Vagina (tissue), 2 donors: ENCODE measurements at regions not wholly inside any gene's neighbourhood (a gene's known extent, or its start where the extent isn't known, plus 50 kb on each side); places are given as distances from the start of the nearest gene placed in this dataset.
A peak's percentile ranks its signal among the peaks of the same experiment; 100 is the strongest.

Source experiments
- DNase-seq, 2 donors: peaks; one replicate each; pipeline ENCODE4 v3.0.0-alpha.2; 2017; ENCODE audit errors: extremely low spot score in 2 of 2
- H3K27ac ChIP-seq: fragments of 200-600 bp; sonication (generic); one replicate; pipeline ENCODE4 v1.5.1; 2019
- H3K27me3 ChIP-seq: fragments of 200-600 bp; sonication (generic); one replicate; pipeline ENCODE4 v1.5.1; 2019
- H3K36me3 ChIP-seq, 2 donors: fragments of 200-600 bp; sonication (generic); one replicate each; pipeline ENCODE4 v1.5.1; 2017 to 2019
- H3K4me1 ChIP-seq: fragments of 200-600 bp; sonication (generic); one replicate; pipeline ENCODE4 v1.5.1; 2019
- H3K4me3 ChIP-seq, 2 donors: fragments of 200-600 bp; sonication (generic); 1 replicate in 1 of 2; 2 replicates in 1 of 2; pipeline ENCODE4 v1.5.1; 2016 to 2019
- H3K9me3 ChIP-seq: fragments of 200-600 bp; sonication (generic); one replicate; pipeline ENCODE4 v1.5.1; 2019
- POLR2A ChIP-seq, 2 donors: fragments of 450-650 bp; IDR thresholded peaks; one replicate each; pipeline ENCODE4 v1.6.1; 2017; ENCODE audit warnings: antibody characterized with exemption in 2 of 2, mild to moderate bottlenecking in 2 of 2, moderate library complexity in 2 of 2
- POLR2AphosphoS5 ChIP-seq, 2 donors: sonication (generic); formaldehyde crosslinking; IDR thresholded peaks; one replicate each; pipeline ENCODE4 v1.9.0; 2017; ENCODE audit warnings: antibody characterized with exemption in 2 of 2, mild to moderate bottlenecking in 2 of 2, low read depth in 1 of 2; ENCODE audit not compliant: insufficient read depth in 1 of 2
- intact Hi-C: fragments of 100-400 bp; cut with DNase I; formaldehyde crosslinking; loops from one replicate; pipeline ENCODE4 v1.15.1; 2023
- TF ChIP-seq, protein P1 (sequence below), 3 experiments: fragments of 450-650 bp in 2 of 3; fragments of 200-600 bp in 1 of 3; sonication (generic) in 1 of 3; IDR thresholded peaks; one replicate each; pipeline ENCODE4 v1.5.1; 2017 to 2019; ENCODE audit warnings: antibody characterized with exemption in 3 of 3, mild to moderate bottlenecking in 2 of 3, moderate library complexity in 2 of 3

DNA sequence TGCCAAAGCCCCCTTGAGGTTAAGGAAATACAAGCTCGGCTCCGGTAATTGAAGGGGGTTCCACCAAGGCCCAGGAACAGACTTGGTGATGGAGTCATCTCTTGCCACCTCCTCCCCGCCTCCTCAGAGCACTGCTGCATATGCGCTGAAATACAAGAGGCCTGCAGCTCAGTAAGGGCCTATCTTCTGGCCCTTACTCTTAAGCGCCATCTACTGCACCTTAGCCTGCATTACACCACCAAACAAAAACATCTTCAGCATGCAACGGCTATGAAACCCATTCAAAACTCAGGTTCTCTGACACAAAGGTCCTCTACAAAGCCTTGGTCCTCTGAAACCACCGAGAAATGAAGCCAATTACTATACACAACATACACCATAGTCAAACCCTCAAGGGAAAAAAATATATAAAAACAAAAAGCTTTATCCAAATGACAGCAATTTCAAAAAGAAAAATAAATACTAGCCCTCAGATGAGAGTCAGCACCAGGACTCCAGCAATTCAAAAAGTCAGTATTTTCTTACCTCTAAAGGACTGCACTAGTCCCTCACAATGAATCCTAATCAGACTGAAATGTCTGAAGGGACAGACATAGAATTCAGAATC lies 176.8 kb upstream of the TBX20 start:
- H3K36me3 ChIP-seq: no peaks in the 10 kb centered on the region
- TF ChIP-seq POLR2AphosphoS5 (IDR thresholded peaks at IDR 0.05; ENCODE audit: insufficient read depth in 1 of 2, low read depth in 1 of 2): no peak
- TF ChIP-seq, protein P1, sequence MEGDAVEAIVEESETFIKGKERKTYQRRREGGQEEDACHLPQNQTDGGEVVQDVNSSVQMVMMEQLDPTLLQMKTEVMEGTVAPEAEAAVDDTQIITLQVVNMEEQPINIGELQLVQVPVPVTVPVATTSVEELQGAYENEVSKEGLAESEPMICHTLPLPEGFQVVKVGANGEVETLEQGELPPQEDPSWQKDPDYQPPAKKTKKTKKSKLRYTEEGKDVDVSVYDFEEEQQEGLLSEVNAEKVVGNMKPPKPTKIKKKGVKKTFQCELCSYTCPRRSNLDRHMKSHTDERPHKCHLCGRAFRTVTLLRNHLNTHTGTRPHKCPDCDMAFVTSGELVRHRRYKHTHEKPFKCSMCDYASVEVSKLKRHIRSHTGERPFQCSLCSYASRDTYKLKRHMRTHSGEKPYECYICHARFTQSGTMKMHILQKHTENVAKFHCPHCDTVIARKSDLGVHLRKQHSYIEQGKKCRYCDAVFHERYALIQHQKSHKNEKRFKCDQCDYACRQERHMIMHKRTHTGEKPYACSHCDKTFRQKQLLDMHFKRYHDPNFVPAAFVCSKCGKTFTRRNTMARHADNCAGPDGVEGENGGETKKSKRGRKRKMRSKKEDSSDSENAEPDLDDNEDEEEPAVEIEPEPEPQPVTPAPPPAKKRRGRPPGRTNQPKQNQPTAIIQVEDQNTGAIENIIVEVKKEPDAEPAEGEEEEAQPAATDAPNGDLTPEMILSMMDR (IDR thresholded peaks at IDR 0.05): no peak
- TF ChIP-seq POLR2A (IDR thresholded peaks at IDR 0.05): no peak
- intact Hi-C loops: no loop called here

DNA sequence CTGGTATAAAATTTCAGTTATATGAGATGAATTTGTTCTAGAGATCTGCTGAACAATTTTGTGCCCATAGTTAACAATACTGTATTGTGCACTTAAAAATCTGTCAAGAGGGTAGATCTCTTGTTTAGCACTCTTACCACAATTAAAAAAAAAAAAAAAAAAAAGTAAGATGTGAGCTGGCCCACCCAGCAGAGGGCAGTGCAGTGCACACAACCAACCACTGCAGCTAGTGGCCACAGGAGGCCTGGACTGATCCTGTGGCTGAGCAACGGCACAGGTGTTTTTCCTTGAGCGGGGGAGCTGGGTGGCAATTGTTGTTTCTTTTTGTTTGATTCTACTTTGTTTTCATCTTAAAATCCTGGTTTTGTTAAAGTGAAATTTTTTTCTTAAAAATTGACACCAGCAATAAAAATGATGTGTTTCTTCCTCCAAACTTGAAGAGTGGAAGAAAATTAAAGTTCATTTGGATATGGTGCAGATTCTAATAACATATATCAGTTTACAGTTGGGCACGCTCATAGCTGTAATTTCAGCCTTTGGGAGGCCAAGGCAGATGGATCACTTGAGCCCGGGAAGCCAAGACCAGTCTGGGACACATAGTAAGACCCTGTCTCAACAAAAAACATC lies 171.1 kb upstream of the TBX20 start:
- TF ChIP-seq, protein P1 (IDR thresholded peaks at IDR 0.05): peak in 2 of 3 experiments; percentile 27 to 42
- no peak for TF ChIP-seq POLR2A (IDR thresholded peaks at IDR 0.05)
- TF ChIP-seq POLR2AphosphoS5 (IDR thresholded peaks at IDR 0.05; ENCODE audit: insufficient read depth in 1 of 2, low read depth in 1 of 2): no peak
- intact Hi-C loops: no loop called here
- no peak for DNase-seq

More for the DNA sequence above, 176.8 kb upstream of the TBX20 start:
- Histone ChIP-seq H3K4me3 (no peak overlapping the region), H3K4me1 (no peaks in the 10 kb centered on the region), H3K27ac (no peak overlapping the region), H3K27me3 (no peaks in the 10 kb centered on the region), H3K9me3 (no peaks in the 10 kb centered on the region)
- DNase-seq: no peak

DNA sequence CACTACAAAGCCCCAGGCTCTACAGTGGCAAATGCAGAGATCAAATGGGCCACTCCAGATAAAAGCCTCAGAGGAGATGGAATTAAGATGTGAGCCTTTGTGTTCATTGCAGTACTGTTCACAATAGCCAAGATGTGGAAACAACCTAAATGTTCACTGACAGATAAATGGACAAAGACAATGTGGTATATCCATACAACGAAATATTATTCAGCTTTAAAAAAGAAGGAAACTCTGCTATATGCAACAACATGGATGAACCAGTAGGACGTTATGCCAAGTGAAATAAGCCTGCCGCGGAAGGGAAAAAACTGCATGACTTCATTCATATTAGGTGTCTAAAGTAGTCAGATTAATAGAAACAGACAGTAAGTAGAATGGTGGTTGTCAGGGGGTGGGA lies 170.5 kb upstream of the TBX20 start:
- intact Hi-C loops: no loop called here
- H3K27me3 ChIP-seq: no peaks in the 10 kb centered on the region
- DNase-seq: no peak
- no peaks in the 10 kb centered on the region for H3K9me3 ChIP-seq
- no peaks in the 10 kb centered on the region for H3K36me3 ChIP-seq
- H3K4me1 ChIP-seq: no peaks in the 10 kb centered on the region
- no peak for TF ChIP-seq POLR2AphosphoS5 (IDR thresholded peaks at IDR 0.05; ENCODE audit: insufficient read depth in 1 of 2, low read depth in 1 of 2)
- TF ChIP-seq POLR2A (IDR thresholded peaks at IDR 0.05): no peak
- TF ChIP-seq, protein P1 (IDR thresholded peaks at IDR 0.05): no peak
- H3K4me3 ChIP-seq: no peak overlapping the region
- no peak overlapping the region for H3K27ac ChIP-seq

More for the DNA sequence above, 171.1 kb upstream of the TBX20 start:
- no peaks in the 10 kb centered on the region for H3K9me3 ChIP-seq
- H3K27ac ChIP-seq: no peak overlapping the region
- no peaks in the 10 kb centered on the region for H3K4me1 ChIP-seq
- H3K27me3 ChIP-seq: no peaks in the 10 kb centered on the region
- H3K4me3 ChIP-seq: no peak overlapping the region
- no peaks in the 10 kb centered on the region for H3K36me3 ChIP-seq

DNA sequence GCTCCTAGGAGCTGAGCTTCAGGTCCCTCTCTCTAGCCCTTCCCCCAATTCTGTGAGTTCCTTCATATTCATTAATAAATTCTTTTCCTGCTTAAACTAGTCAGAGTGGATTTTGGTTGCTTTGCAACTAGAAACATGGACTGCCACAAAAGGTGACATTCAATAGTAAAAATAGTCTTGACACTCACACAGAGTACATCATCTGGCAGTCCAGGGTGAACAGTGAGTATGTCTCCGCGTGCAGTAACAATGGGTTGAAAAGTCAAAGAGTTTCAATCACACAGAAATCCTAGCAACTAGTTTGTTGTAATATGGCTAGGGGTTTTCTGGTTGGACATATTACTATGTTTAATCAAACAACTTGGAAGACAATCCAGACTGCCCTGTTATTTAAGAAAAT lies 168.8 kb upstream of the TBX20 start:
- Histone ChIP-seq H3K27ac (no peak overlapping the region), H3K4me3 (no peak overlapping the region), H3K4me1 (no peaks in the 10 kb centered on the region), H3K36me3 (no peaks in the 10 kb centered on the region), H3K27me3 (no peaks in the 10 kb centered on the region), H3K9me3 (no peaks in the 10 kb centered on the region)
- intact Hi-C loops: no loop called here
- TF ChIP-seq, protein P1 (IDR thresholded peaks at IDR 0.05): no peak
- no peak for TF ChIP-seq POLR2A (IDR thresholded peaks at IDR 0.05)
- no peak for TF ChIP-seq POLR2AphosphoS5 (IDR thresholded peaks at IDR 0.05; ENCODE audit: insufficient read depth in 1 of 2, low read depth in 1 of 2)
- no peak for DNase-seq

DNA sequence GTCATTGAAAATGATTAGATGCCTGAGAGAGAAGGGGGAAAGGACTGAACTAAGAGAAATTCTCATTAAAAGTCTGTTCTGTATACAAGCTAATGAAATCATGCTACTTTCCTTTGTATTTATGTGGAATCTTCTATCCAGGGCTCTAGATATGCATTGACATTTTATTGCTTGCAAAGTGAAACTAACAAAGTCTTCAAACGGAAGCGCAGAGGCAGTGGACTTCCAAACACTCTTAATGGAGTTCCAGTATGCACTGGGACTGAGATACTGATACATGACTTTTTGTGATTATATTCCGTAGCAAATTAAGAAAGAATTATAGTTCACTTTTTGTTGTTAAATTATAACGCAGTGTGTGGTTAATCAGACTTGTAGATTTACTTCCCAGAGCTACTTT lies 166.8 kb upstream of the TBX20 start:
- Histone ChIP-seq H3K9me3 (no peaks in the 10 kb centered on the region), H3K4me3 (no peak overlapping the region), H3K36me3 (no peaks in the 10 kb centered on the region), H3K27ac (no peak overlapping the region), H3K27me3 (no peaks in the 10 kb centered on the region), H3K4me1 (no peaks in the 10 kb centered on the region)
- no peak for TF ChIP-seq POLR2A (IDR thresholded peaks at IDR 0.05)
- TF ChIP-seq POLR2AphosphoS5 (IDR thresholded peaks at IDR 0.05; ENCODE audit: insufficient read depth in 1 of 2, low read depth in 1 of 2): no peak
- TF ChIP-seq, protein P1 (IDR thresholded peaks at IDR 0.05): no peak
- intact Hi-C loops: no loop called here
- DNase-seq: no peak
